Right lobe of liver (tissue), 4 donors: ENCODE measurements at regions not wholly inside any gene's neighbourhood (a gene's known extent, or its start where the extent isn't known, plus 50 kb on each side); places are given as distances from the start of the nearest gene placed in this dataset.

Source experiments
- CTCF ChIP-seq, 4 donors: fragments of 200-600 bp in 3 of 4; fragments of 450-650 bp in 1 of 4; IDR thresholded peaks; one replicate each; pipeline versions ENCODE4 v1.5.1 to v1.8.0; 2016 to 2022; ENCODE audit warnings: antibody characterized with exemption in 4 of 4, mild to moderate bottlenecking in 2 of 4
- POLR2A ChIP-seq: fragments of 450-650 bp; IDR thresholded peaks from one replicate; pipeline ENCODE4 v1.6.1; 2017; ENCODE audit warnings: antibody characterized with exemption, mild to moderate bottlenecking
- donor health status: DM: no; HTN: no; CAD: no.
- donor health status: DM: no; HTN: no; CAD: no.
- donor health status: DM: no; HTN: yes; CAD: no.

- TF ChIP-seq CTCF (IDR thresholded peaks at IDR 0.05) (no peak), POLR2A (no peak)
Measured at GRCh38 chr5:126274763-126275125, 148.5 kb upstream of the GRAMD2B start.
